Ovary (tissue), 3 donors: ENCODE measurements at regions not wholly inside any gene's neighbourhood (a gene's known extent, or its start where the extent isn't known, plus 50 kb on each side); places are given as distances from the start of the nearest gene placed in this dataset.

Experiments
- CTCF ChIP-seq, 3 donors: fragments of 450-650 bp in 2 of 3; fragments of 200-600 bp in 1 of 3; IDR thresholded peaks; one replicate each; pipeline versions ENCODE4 v1.5.1 to v1.8.0; 2016 to 2022; ENCODE audit warnings: antibody characterized with exemption in 3 of 3, mild to moderate bottlenecking in 1 of 3
- EP300 ChIP-seq: sonication (generic); formaldehyde crosslinking; IDR thresholded peaks from one replicate; pipeline ENCODE4 v1.6.1; 2017; ENCODE audit warnings: antibody characterized with exemption
- POLR2A ChIP-seq: fragments of 450-650 bp; IDR thresholded peaks from one replicate; pipeline ENCODE4 v1.6.1; 2017; ENCODE audit warnings: antibody characterized with exemption, mild to moderate bottlenecking, moderate library complexity
- donor health status: DM: no; HTN: no; CAD: no.

- TF ChIP-seq CTCF (IDR thresholded peaks at IDR 0.05) (no peak), POLR2A (no peak), EP300 (no peak)
Observed at GRCh38 chr3:102741105-102741504, 306.3 kb downstream of the ZPLD1 start.
